DOHH2 (cell line): ENCODE measurements at regions not wholly inside any gene's neighbourhood (a gene's known extent, or its start where the extent isn't known, plus 50 kb on each side); places are given as distances from the start of the nearest gene placed in this dataset.
"Not testable (repeated sequence)": the region's sequence is repeated elsewhere in the genome, so short reads cannot be mapped to it uniquely, and the experiment has no call there.

Experiments
- H3F3A ChIP-seq: fragments of 200-600 bp; sonication (generic), shearing (Covaris generic); 2 replicates; pipeline ENCODE4 v1.6.0; 2016; ENCODE audit warnings: antibody characterized with exemption, mild to moderate bottlenecking; ENCODE audit not compliant: control insufficient read depth, insufficient read depth
- H3K27ac ChIP-seq: fragments of 200-600 bp; sonication (generic); 2 replicates; pipeline ENCODE4 v1.5.1; 2014; ENCODE audit warnings: low read depth, mild to moderate bottlenecking, low read length, moderate library complexity
- H3K27me3 ChIP-seq: fragments of 200-600 bp; sonication (generic); 2 replicates; pipeline ENCODE4 v1.6.1; 2014; ENCODE audit warnings: mild to moderate bottlenecking, low read length, mixed read lengths; ENCODE audit not compliant: control insufficient read depth
- H3K36me3 ChIP-seq: fragments of 200-600 bp; sonication (generic); 2 replicates; pipeline ENCODE4 v1.6.1; 2014; ENCODE audit warnings: mild to moderate bottlenecking, low read length, moderate library complexity, mixed read lengths; ENCODE audit not compliant: control insufficient read depth
- H3K4me1 ChIP-seq: fragments of 200-600 bp; sonication (generic); 2 replicates; pipeline ENCODE4 v1.6.1; 2014; ENCODE audit warnings: mild to moderate bottlenecking, low read length, mixed read lengths; ENCODE audit not compliant: control insufficient read depth
- H3K4me2 ChIP-seq: fragments of 200-600 bp; sonication (generic); 2 replicates; pipeline ENCODE4 v1.6.0; 2014; ENCODE audit warnings: mild to moderate bottlenecking, low read length, moderate library complexity
- H3K4me3 ChIP-seq: fragments of 200-600 bp; sonication (generic); 2 replicates; pipeline ENCODE4 v1.5.1; 2014; ENCODE audit warnings: mild to moderate bottlenecking, low read length, mixed read lengths
- H3K79me2 ChIP-seq: fragments of 200-600 bp; sonication (generic); 2 replicates; pipeline ENCODE4 v1.6.1; 2014; ENCODE audit warnings: mild to moderate bottlenecking, low read length, mixed read lengths; ENCODE audit not compliant: control insufficient read depth
- H3K9me2 ChIP-seq: fragments of 200-600 bp; sonication (generic); replicated peaks from 2 replicates; pipeline ENCODE4 v1.6.1; 2014; ENCODE audit warnings: mild to moderate bottlenecking, low read length, mixed read lengths; ENCODE audit not compliant: control insufficient read depth
- H3K9me3 ChIP-seq: fragments of 200-600 bp; sonication (generic); 2 replicates; pipeline ENCODE4 v1.6.1; 2014; ENCODE audit warnings: antibody characterized with exemption, low read length, mixed read lengths; ENCODE audit not compliant: control insufficient read depth, insufficient read depth
- H4K20me1 ChIP-seq: fragments of 200-600 bp; sonication (generic); 2 replicates; pipeline ENCODE4 v1.6.0; 2014; ENCODE audit warnings: low read depth, mild to moderate bottlenecking, antibody characterized with exemption, low read length, moderate library complexity; ENCODE audit not compliant: control insufficient read depth, insufficient read depth
- CTCF ChIP-seq: fragments of 200-600 bp; sonication (generic); IDR thresholded peaks from one replicate; pipeline ENCODE4 v1.5.1; 2014; ENCODE audit warnings: antibody characterized with exemption, mild to moderate bottlenecking, low read depth, low read length; ENCODE audit not compliant: poor library complexity, severe bottlenecking
- EZH2phosphoT487 ChIP-seq: fragments of 200-600 bp; sonication (generic); IDR thresholded peaks from 2 replicates; pipeline ENCODE4 v1.6.1; 2017; ENCODE audit warnings: borderline replicate concordance, mild to moderate bottlenecking, antibody characterized with exemption, low read length, moderate library complexity, mixed read lengths

GRCh38 chr10:65793738-65794425, 1132.0 kb upstream of the LRRTM3 start:
- H3K9me2 ChIP-seq, result no peaks in the 10 kb centered on the region
- H4K20me1 ChIP-seq, result no peaks in the 10 kb centered on the region
- H3K4me3 ChIP-seq, result no peak overlapping the region
- H3K79me2 ChIP-seq, result no peaks in the 10 kb centered on the region
- no peak for TF ChIP-seq CTCF
- TF ChIP-seq EZH2phosphoT487, result no peak
- no peaks in the 10 kb centered on the region for H3F3A ChIP-seq
- H3K36me3 ChIP-seq, result no peaks in the 10 kb centered on the region
- H3K4me2 ChIP-seq, result no peak overlapping the region
- no peak overlapping the region for H3K27ac ChIP-seq
- H3K9me3 ChIP-seq, result no peaks in the 10 kb centered on the region
- 0 out of 2 replicates have a peak, but pooled peaks cover 6% of the 10 kb centered on the region for H3K4me1 ChIP-seq
- no peaks in the 10 kb centered on the region for H3K27me3 ChIP-seq

- not testable (repeated sequence) for H3K4me2 ChIP-seq, H3K79me2 ChIP-seq, H3K27me3 ChIP-seq
Observed at GRCh38 chr10:65794861-65795260, 1131.0 kb upstream of the LRRTM3 start.

DNA sequence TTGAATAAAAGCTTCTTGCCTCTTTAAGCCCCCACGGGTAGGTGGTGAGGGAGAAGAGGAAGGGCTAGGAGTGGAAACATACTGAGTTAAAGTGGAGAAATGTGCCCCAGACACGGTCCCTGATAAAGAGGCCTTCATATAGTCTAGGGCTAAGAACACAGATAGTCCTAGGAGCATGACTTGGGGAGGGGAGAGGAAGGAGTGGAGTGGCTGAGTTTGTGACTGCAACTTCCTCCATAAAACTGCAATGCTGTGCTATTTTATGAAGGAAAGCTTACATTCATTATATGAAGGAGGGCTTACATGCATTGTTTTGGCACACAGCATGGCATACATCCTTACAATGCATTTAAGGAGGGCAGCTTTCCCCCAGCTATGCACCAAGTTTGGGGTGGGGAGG, 1129.4 kb upstream of the LRRTM3 start:
- H3F3A ChIP-seq, result no peaks in the 10 kb centered on the region
- no peaks in the 10 kb centered on the region for H3K27me3 ChIP-seq
- H3K79me2 ChIP-seq, result no peaks in the 10 kb centered on the region
- no peak overlapping the region for H3K4me3 ChIP-seq
- no peaks in the 10 kb centered on the region for H4K20me1 ChIP-seq
- H3K9me2 ChIP-seq, result no peaks in the 10 kb centered on the region
- no peak overlapping the region for H3K27ac ChIP-seq
- no peak for TF ChIP-seq EZH2phosphoT487
- no peak for TF ChIP-seq CTCF
- no peaks in the 10 kb centered on the region for H3K9me3 ChIP-seq
- H3K4me2 ChIP-seq, result no peak overlapping the region
- H3K36me3 ChIP-seq, result no peaks in the 10 kb centered on the region
- 0 out of 2 replicates have a peak, but pooled peaks cover 6% of the 10 kb centered on the region for H3K4me1 ChIP-seq

More at GRCh38 chr10:65794861-65795260, 1131.0 kb upstream of the LRRTM3 start:
- H3K4me1 ChIP-seq, H4K20me1 ChIP-seq, H3K27ac ChIP-seq, H3K4me3 ChIP-seq, H3K9me2 ChIP-seq, H3K36me3 ChIP-seq, H3F3A ChIP-seq, H3K9me3 ChIP-seq: not testable (repeated sequence)

- H3F3A ChIP-seq, result no peaks in the 10 kb centered on the region
- H4K20me1 ChIP-seq, result no peaks in the 10 kb centered on the region
- H3K4me2 ChIP-seq, result no peak overlapping the region
- H3K9me2 ChIP-seq, result no peaks in the 10 kb centered on the region
- no peaks in the 10 kb centered on the region for H3K9me3 ChIP-seq
- TF ChIP-seq EZH2phosphoT487 (no peak), CTCF (no peak)
- no peak overlapping the region for H3K4me3 ChIP-seq
- no peaks in the 10 kb centered on the region for H3K27me3 ChIP-seq
- H3K27ac ChIP-seq, result no peak overlapping the region
- H3K36me3 ChIP-seq, result no peaks in the 10 kb centered on the region
- H3K79me2 ChIP-seq, result no peaks in the 10 kb centered on the region
- H3K4me1 ChIP-seq, result 0 out of 2 replicates have a peak, but pooled peaks cover 6% of the 10 kb centered on the region
Observed at GRCh38 chr10:65798133-65798532, 1127.7 kb upstream of the LRRTM3 start.
